GM10248 (cell line): ENCODE measurements at regions not wholly inside any gene's neighbourhood (a gene's known extent, or its start where the extent isn't known, plus 50 kb on each side); places are given as distances from the start of the nearest gene placed in this dataset.

Experiments
- CTCF ChIA-PET: fragments of 300-600 bp; sonication (Branson Sonifier 250); formaldehyde crosslinking; extraction: SDS; loops from one replicate; lab custom pipeline; 2021; ENCODE audit warnings: antibody characterized with exemption; lab: Yijun Ruan, JAX
- POLR2A ChIA-PET: fragments of 350-650 bp; sonication (Branson Sonifier 250); formaldehyde crosslinking; extraction: SDS; loops from one replicate; lab custom pipeline; 2020; ENCODE audit warnings: antibody characterized with exemption; lab: Yijun Ruan, JAX
- DNase-seq: peaks from one replicate; pipeline ENCODE4 v3.0.0; 2012; ENCODE audit errors: extremely low spot score
- CTCF ChIP-seq: IDR thresholded peaks from 2 replicates; pipeline ENCODE4 v1.5.1; 2012; ENCODE audit warnings: mild to moderate bottlenecking, low read depth; ENCODE audit errors: extremely low read depth, missing control alignments, control extremely low read depth

DNA sequence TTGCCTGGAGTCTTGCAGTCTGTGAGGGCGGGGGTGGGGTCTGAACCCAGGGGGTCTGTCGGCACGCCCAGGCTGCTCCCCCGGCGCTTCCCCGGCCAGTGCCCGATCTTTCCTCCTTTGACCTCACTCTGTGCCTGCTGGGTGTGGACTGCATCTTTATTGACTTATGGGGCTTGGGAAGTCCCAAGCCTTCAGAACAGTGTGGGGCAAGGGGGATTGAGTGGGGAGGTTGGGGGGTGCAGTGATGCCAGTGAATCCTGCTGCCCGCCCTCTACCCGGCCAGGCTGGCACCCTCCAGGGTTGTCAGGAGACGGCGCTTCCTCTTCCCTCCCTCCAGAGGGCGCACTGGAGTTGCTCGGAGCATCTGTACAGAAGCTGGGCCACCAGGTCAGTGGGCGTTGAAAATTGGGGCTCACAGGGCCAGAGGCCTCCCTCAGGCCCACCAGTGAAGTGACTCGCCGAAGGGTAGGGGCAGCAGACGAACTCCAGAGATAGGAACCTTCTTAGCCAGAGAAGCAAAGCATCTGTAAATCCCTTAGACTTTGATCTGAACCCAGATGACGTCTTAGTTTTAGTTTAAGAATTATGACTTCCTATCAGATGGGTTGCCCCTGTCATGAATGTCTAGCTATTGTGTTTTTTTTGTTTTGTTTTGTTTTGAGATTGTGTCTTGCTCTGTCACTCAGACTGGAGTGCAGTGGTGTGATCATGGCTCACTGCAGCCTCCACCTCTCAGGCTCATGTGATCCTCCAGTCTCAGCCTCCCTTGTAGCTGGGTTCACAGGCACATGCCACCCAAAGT, 184.8 kb upstream of the CIBAR2 start:
- CTCF ChIA-PET, result interaction anchor here (0.5 to 2.6 kb wide), 21 partner anchors 9 to 420 kb away, joined by 3 to 27 read pairs (median 3); no protein-coding TSS in a partner anchor
- peak; percentile 75 for DNase-seq
- peak; percentile 66 for TF ChIP-seq CTCF
- POLR2A ChIA-PET, result no interaction called here

- no peak for DNase-seq
- CTCF ChIA-PET, result interaction anchor here (0.8 to 2.6 kb wide), 16 partner anchors 10 to 419 kb away, joined by 3 to 27 read pairs (median 4); no protein-coding TSS in a partner anchor
- POLR2A ChIA-PET, result no interaction called here
- no peak for TF ChIP-seq CTCF
These were observed 185.6 kb upstream of the CIBAR2 start for GRCh38 chr16:85297881-85298280.

DNA sequence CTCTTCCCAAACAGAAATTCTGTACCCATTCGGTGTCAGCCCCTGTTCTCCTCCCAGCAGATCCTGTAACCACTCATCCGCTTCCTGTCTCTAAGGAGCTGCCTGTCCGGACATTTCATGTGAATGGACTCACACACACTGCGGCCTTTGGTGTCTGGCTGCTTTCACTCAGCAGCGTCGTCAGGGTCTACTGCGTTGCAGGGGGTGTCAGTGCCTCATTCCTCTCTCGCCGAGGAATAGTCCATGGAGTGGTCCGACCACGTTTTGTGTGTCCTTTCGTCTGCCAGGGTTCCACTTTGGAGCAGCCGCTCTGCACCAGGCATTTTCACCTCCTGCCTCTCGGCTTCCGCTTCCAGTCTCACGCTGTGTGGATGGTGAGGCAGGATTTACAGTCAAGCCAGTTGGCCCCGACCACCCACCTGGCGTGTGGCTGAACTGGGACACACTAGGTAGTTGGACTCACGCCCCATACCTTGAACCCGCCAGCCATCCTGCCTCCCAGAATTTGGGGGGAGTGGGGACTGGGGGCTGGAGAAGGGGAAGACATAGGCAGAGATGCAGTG, 188.2 kb upstream of the CIBAR2 start:
- ChIA-PET CTCF (interaction anchor here (0.9 to 1.7 kb wide), 4 partner anchors 9 to 120 kb away, joined by 3 to 4 read pairs (median 4); no protein-coding TSS in a partner anchor), POLR2A (no interaction called here)
- TF ChIP-seq CTCF, result no peak
- no peak for DNase-seq

- CTCF ChIA-PET, result interaction anchor here (0.8 to 1.5 kb wide), 5 partner anchors 8 to 119 kb away, joined by 3 to 4 read pairs (median 3); no protein-coding TSS in a partner anchor
- no peak for TF ChIP-seq CTCF
- DNase-seq, result no peak
- POLR2A ChIA-PET, result no interaction called here
These were observed 189.0 kb upstream of the CIBAR2 start for GRCh38 chr16:85301231-85301630.

GRCh38 chr16:85302018-85302847, 190.0 kb upstream of the CIBAR2 start:
- TF ChIP-seq CTCF, result no peak
- no peak for DNase-seq
- ChIA-PET POLR2A (interaction anchor here (0.6 kb wide), 1 partner anchor 103 kb away, joined by 7 read pairs; no protein-coding TSS in a partner anchor), CTCF (interaction anchor here (0.7 to 1.5 kb wide), 12 partner anchors 9 to 255 kb away, joined by 3 to 4 read pairs (median 3); no protein-coding TSS in a partner anchor)
